ENCODE measurements at regions not wholly inside any gene's neighbourhood (a gene's known extent, or its start where the extent isn't known, plus 50 kb on each side); places are given as distances from the start of the nearest gene placed in this dataset.

DNA sequence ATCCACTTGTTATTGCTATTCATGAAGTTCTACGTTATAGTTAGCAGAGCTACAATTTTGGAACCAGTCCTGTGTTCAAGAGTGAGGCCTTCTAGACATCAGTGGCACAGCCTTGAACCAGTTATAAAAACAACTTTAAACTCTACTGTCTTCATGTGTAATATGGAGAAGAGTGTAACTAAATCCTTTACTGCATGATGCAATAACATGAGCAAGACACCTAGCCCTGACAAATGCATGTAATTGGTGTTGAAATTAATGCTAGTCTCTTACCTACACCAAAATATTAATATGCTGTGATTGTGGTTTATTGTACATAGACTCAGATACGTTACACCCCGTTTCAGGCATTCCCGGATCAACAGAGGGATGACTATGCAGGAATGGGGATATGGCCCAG, 654.6 kb downstream of the IRX1 start:
- TF ChIP-seq, protein P1, sequence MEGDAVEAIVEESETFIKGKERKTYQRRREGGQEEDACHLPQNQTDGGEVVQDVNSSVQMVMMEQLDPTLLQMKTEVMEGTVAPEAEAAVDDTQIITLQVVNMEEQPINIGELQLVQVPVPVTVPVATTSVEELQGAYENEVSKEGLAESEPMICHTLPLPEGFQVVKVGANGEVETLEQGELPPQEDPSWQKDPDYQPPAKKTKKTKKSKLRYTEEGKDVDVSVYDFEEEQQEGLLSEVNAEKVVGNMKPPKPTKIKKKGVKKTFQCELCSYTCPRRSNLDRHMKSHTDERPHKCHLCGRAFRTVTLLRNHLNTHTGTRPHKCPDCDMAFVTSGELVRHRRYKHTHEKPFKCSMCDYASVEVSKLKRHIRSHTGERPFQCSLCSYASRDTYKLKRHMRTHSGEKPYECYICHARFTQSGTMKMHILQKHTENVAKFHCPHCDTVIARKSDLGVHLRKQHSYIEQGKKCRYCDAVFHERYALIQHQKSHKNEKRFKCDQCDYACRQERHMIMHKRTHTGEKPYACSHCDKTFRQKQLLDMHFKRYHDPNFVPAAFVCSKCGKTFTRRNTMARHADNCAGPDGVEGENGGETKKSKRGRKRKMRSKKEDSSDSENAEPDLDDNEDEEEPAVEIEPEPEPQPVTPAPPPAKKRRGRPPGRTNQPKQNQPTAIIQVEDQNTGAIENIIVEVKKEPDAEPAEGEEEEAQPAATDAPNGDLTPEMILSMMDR (IDR thresholded peaks at IDR 0.05), result no peak
- no peak for TF ChIP-seq ZFX (IDR thresholded peaks at IDR 0.05; ENCODE audit: borderline replicate concordance)

Data from 22Rv1 (cell line).